ENCODE measurements at regions not wholly inside any gene's neighbourhood (a gene's known extent, or its start where the extent isn't known, plus 50 kb on each side); places are given as distances from the start of the nearest gene placed in this dataset.
"Not testable (repeated sequence)": the region's sequence is repeated elsewhere in the genome, so short reads cannot be mapped to it uniquely, and the experiment has no call there.

DNA sequence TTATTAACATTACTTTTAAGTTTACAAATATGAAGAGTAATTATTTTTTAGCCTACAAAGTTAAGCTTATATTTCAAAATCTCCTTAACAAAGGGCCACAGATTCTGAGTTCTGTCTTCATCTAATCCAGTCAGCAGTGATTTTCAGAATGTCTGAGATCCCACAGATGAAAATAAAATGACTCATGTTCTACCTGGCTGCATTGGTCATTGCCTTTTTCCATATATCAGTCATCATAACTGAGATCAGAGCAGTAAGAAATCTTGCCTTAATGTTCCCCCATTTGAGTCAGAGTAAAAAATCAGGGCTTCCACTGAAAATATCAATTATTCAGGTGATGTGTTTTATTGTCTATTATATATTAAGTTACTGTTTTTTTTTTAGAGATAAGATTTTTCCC lies 416.1 kb downstream of the MRPL39 start:
- Mint-ChIP-seq H3K27me3 (ENCODE audit: unreplicated experiment) (no peaks in the 10 kb centered on the region), H3K27ac (ENCODE audit: unreplicated experiment) (no peak overlapping the region), H3K4me1 (ENCODE audit: low read depth, unreplicated experiment) (no peaks in the 10 kb centered on the region), H3K36me3 (ENCODE audit: insufficient read depth, unreplicated experiment) (no peaks in the 10 kb centered on the region), H3K9me3 (ENCODE audit: low read depth, unreplicated experiment) (peaks cover 7% of the 10 kb centered on the region), H3K4me3 (ENCODE audit: low read depth, unreplicated experiment) (no peak overlapping the region)
- no TSS peak for BruUV-seq (replicated peaks)
- CTCF ChIA-PET: no interaction called here
- intact Hi-C loops (cut with micrococcal nuclease; ENCODE audit: unreplicated experiment): no loop called here
- TF ChIP-seq, protein P1, sequence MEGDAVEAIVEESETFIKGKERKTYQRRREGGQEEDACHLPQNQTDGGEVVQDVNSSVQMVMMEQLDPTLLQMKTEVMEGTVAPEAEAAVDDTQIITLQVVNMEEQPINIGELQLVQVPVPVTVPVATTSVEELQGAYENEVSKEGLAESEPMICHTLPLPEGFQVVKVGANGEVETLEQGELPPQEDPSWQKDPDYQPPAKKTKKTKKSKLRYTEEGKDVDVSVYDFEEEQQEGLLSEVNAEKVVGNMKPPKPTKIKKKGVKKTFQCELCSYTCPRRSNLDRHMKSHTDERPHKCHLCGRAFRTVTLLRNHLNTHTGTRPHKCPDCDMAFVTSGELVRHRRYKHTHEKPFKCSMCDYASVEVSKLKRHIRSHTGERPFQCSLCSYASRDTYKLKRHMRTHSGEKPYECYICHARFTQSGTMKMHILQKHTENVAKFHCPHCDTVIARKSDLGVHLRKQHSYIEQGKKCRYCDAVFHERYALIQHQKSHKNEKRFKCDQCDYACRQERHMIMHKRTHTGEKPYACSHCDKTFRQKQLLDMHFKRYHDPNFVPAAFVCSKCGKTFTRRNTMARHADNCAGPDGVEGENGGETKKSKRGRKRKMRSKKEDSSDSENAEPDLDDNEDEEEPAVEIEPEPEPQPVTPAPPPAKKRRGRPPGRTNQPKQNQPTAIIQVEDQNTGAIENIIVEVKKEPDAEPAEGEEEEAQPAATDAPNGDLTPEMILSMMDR (IDR thresholded peaks at IDR 0.05; ENCODE audit: unreplicated experiment): no peak
- no peak for DNase-seq

DNA sequence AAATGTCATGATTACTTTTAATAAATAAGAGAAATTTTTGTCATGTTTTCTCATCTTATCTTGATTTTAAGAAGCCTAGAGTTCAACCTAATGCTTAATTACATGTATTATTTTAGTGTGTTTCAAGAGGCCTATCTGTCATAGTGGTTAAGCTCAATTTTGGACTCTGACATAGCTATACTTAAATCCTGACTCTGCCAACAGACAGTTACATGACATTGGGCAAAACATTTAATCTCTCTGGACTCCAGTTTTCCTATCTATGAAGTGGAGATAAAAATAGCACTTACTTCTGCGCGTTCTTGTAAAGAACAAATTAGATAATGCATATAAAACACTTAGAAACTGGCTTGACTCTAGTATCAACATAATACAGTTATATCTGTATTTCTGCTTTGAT lies 417.8 kb downstream of the MRPL39 start:
- TF ChIP-seq, protein P1 (IDR thresholded peaks at IDR 0.05; ENCODE audit: unreplicated experiment): no peak
- no peak for DNase-seq
- Mint-ChIP-seq H3K27me3 (ENCODE audit: unreplicated experiment) (no peaks in the 10 kb centered on the region), H3K36me3 (ENCODE audit: insufficient read depth, unreplicated experiment) (no peaks in the 10 kb centered on the region), H3K27ac (ENCODE audit: unreplicated experiment) (no peak overlapping the region), H3K4me1 (ENCODE audit: low read depth, unreplicated experiment) (no peaks in the 10 kb centered on the region), H3K9me3 (ENCODE audit: low read depth, unreplicated experiment) (peaks cover 5% of the 10 kb centered on the region), H3K4me3 (ENCODE audit: low read depth, unreplicated experiment) (no peak overlapping the region)
- no TSS peak for BruUV-seq (replicated peaks)
- CTCF ChIA-PET: no interaction called here
- intact Hi-C loops (cut with micrococcal nuclease; ENCODE audit: unreplicated experiment): no loop called here

DNA sequence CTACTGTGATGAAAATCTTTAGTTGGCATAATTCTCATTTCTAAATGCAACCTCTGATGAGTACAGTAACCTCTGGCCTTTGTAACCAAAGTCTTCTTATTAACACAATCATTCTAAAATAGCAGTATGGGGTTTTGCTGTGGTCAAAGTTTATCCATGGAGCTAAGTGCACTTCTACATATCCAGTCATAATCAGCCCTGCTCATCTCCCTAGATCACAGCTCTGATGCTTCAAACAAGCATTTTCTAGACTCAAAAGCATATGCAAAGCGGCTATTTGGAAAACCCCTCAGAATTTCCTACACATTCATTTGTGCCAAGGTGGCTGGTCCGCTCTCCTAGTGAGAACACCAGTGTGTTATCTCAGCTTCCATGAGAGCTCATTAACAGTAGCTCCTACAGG lies 418.6 kb downstream of the MRPL39 start:
- no peaks in the 10 kb centered on the region for H3K36me3 Mint-ChIP-seq (ENCODE audit: insufficient read depth, unreplicated experiment)
- CTCF ChIA-PET: no interaction called here
- TF ChIP-seq, protein P1 (IDR thresholded peaks at IDR 0.05; ENCODE audit: unreplicated experiment): no peak
- BruUV-seq (replicated peaks): no TSS peak
- no peak overlapping the region for H3K4me3 Mint-ChIP-seq (ENCODE audit: low read depth, unreplicated experiment)
- DNase-seq: no peak
- H3K4me1 Mint-ChIP-seq (ENCODE audit: low read depth, unreplicated experiment): no peaks in the 10 kb centered on the region
- peaks cover 6% of the 10 kb centered on the region for H3K9me3 Mint-ChIP-seq (ENCODE audit: low read depth, unreplicated experiment)
- H3K27me3 Mint-ChIP-seq (ENCODE audit: unreplicated experiment): no peaks in the 10 kb centered on the region
- intact Hi-C loops (cut with micrococcal nuclease; ENCODE audit: unreplicated experiment): no loop called here
- H3K27ac Mint-ChIP-seq (ENCODE audit: unreplicated experiment): no peak overlapping the region

DNA sequence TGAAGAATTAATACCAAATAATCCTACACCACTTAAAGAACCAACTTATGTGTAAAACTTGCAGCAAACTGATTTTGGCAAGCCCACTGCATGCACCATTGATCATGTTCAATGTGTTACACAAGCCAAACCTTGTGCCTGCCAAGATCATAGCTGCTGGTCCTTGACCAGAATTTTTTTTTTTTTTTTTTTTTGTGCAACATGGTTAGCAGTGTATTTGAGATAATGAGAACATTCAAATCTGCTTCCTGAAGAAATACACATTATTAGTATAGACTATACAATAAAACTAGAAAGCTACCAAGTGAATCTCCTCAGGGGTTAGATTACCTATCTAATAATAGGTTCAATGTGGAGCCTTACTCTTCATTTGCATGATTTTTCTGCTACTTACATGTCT lies 421.0 kb downstream of the MRPL39 start:
- Mint-ChIP-seq H3K4me1 (ENCODE audit: low read depth, unreplicated experiment) (no peaks in the 10 kb centered on the region), H3K4me3 (ENCODE audit: low read depth, unreplicated experiment) (no peak overlapping the region), H3K9me3 (ENCODE audit: low read depth, unreplicated experiment) (peaks cover 6% of the 10 kb centered on the region), H3K36me3 (ENCODE audit: insufficient read depth, unreplicated experiment) (no peaks in the 10 kb centered on the region), H3K27ac (ENCODE audit: unreplicated experiment) (no peak overlapping the region), H3K27me3 (ENCODE audit: unreplicated experiment) (no peaks in the 10 kb centered on the region)
- DNase-seq: no peak
- intact Hi-C loops (cut with micrococcal nuclease; ENCODE audit: unreplicated experiment): no loop called here
- CTCF ChIA-PET: no interaction called here
- no TSS peak for BruUV-seq (replicated peaks)
- TF ChIP-seq, protein P1 (IDR thresholded peaks at IDR 0.05; ENCODE audit: unreplicated experiment): no peak

DNA sequence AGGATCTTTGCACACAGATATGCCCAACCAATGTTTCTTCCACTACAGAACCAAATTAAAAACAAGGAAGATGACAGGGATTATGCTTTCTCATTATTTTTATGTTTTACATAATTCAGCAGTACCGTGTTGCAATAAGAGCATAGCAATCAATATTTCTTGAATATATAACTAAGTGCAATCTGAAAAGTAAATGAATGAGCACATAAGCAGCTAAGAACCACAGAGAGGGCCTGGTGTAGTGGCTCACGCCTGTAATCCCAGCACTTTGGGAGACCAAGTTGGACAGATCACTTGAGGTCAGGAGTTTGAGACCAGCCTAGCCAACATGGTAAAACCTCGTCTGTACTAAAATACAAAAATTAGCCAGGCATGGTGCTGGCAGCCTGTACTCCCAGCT lies 423.7 kb downstream of the MRPL39 start:
- TF ChIP-seq, protein P1 (IDR thresholded peaks at IDR 0.05; ENCODE audit: unreplicated experiment): no peak
- Mint-ChIP-seq H3K9me3 (ENCODE audit: low read depth, unreplicated experiment) (peaks cover 11% of the 10 kb centered on the region), H3K4me3 (ENCODE audit: low read depth, unreplicated experiment) (no peak overlapping the region)

DNA sequence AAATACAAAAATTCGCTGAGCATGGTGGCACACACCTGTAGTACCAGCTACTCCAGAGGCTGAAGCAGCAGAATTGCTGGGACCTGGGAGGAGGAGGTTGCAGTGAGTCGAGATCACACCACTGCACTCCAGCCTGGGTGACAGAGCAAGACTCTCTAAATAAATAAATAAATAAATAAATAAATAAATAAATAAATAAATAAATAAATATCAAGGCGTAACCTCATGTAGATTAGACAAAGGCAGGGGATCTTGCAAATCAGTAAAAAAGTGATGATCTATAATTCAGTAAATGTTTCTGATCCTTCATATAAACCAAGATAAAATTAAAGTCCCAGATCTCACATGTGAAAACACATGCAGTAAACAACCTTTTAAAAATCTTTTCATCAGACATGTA lies 425.6 kb downstream of the MRPL39 start:
- H3K36me3 Mint-ChIP-seq (ENCODE audit: insufficient read depth, unreplicated experiment); H3K4me1 Mint-ChIP-seq (ENCODE audit: low read depth, unreplicated experiment); H3K4me3 Mint-ChIP-seq (ENCODE audit: low read depth, unreplicated experiment); H3K9me3 Mint-ChIP-seq (ENCODE audit: low read depth, unreplicated experiment); intact Hi-C loops (cut with micrococcal nuclease; ENCODE audit: unreplicated experiment); BruUV-seq (replicated peaks); H3K27ac Mint-ChIP-seq (ENCODE audit: unreplicated experiment); CTCF ChIA-PET; H3K27me3 Mint-ChIP-seq (ENCODE audit: unreplicated experiment); DNase-seq: not testable (repeated sequence)

More for the DNA sequence above, 423.7 kb downstream of the MRPL39 start:
- H3K36me3 Mint-ChIP-seq (ENCODE audit: insufficient read depth, unreplicated experiment): no peaks in the 10 kb centered on the region
- no peaks in the 10 kb centered on the region for H3K4me1 Mint-ChIP-seq (ENCODE audit: low read depth, unreplicated experiment)
- DNase-seq: no peak
- BruUV-seq (replicated peaks): no TSS peak
- no peak overlapping the region for H3K27ac Mint-ChIP-seq (ENCODE audit: unreplicated experiment)
- intact Hi-C loops (cut with micrococcal nuclease; ENCODE audit: unreplicated experiment): no loop called here
- H3K27me3 Mint-ChIP-seq (ENCODE audit: unreplicated experiment): no peaks in the 10 kb centered on the region
- CTCF ChIA-PET: no interaction called here

Measured in Calu3 (cell line).